Left ventricle myocardium superior (tissue), 1 donor: ENCODE measurements at regions not wholly inside any gene's neighbourhood (a gene's known extent, or its start where the extent isn't known, plus 50 kb on each side); places are given as distances from the start of the nearest gene placed in this dataset.

Experiments used
- ATAC-seq: fragments of 200-7000 bp; cut with Tn5 transposase; one replicate; pipeline ENCODE4 v1.9.1; 2020; ENCODE audit warnings: mild to moderate bottlenecking, moderate library complexity
- DNase-seq: peaks from one replicate; pipeline ENCODE4 v3.0.0-alpha.2; 2020
- intact Hi-C: fragments of 100-400 bp; cut with micrococcal nuclease; formaldehyde crosslinking; loops from one replicate; pipeline ENCODE4 v1.11.0; 2022
- donor health status: DM: no; HTN: yes; CAD: no; lungs with severe emphysema.

DNA sequence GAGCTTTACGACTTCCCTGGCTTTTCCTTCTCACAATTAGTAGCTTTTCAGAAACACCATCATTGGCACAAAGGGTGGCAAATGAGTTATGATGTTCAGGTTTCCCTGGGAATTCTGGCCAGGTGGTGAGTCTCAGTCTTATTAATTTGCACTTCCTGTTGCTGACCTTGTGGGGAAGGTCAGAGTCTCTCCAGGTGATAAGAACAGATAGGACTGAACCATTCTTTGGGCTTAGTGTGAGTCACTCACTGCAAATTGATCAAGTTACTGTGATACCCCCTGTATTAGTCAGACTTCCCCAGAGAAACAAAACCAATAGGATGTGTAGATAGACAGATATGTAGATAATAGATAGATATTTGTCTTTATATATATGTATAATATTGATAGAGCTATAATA lies 53.8 kb upstream of the RANBP3L start:
- no peak for DNase-seq
- intact Hi-C loops, result no loop called here
- no peak for ATAC-seq

DNA sequence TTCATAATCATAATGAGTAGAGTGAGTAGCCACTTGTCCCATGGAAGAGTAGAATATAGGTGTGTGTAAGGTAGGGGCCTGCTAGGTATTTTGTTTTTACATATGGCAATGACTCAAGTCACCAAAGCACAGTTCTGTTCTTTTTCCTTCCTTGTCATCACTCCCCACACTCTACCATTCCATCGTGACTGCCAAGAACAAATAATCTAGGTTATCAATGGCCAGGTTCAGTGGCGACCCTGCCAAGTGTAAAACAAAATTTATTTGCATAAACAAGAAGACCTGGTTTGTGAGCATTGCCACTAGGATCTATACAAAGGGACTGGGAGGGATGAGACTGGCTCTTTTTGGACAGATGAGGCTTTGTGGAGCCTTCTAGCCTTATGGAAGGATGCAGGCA lies 55.2 kb upstream of the RANBP3L start:
- DNase-seq, result no peak
- intact Hi-C loops, result no loop called here
- ATAC-seq, result peak; percentile 23

DNA sequence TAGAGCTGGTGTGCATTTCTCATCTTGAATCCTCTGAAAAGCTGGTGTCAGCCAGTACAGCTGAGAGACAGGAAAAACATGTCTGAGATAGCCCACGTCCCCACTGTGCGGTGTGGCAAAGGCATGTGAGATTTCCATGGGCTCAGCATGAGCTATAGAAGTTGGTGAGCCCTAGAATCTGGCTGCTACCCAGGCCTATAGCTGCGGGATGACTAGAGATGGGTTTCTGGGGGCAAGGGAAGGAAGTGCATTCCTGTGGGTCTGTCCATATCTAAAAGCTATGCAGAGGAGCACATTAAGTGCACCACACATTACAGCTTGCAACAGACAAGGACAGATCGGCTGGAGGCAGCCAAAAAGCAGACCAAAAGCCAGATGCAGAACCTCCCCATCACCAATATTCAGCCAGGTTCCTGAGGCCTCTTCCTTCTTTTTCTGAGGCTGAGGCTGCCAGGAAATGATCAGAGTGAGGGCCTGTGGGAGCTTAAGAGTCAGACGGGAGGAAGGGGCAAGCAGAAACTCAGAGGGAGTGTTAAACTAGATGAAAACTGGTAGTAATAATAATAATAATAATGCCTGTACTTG lies 55.8 kb upstream of the RANBP3L start:
- intact Hi-C loops, result no loop called here

DNA sequence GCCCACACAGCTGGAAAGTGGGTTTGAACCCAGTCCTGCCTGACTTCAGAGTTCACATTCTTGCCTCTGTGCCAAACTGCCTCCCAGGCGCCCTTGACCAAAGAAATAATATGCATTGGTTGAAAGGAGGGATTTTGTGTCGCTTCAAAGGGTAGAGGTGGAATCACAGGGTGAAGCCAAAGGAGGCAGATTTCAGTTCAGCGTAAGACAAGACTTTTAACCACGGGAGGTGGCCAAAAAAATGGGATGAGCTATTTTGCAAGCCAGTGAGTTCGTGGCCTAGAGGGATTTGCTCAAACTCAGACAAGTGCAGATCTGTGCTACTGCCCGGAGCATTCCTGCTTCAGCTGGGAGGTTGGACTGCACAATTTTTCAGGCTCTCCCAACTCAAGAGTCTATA lies 57.6 kb upstream of the RANBP3L start:
- intact Hi-C loops, result no loop called here
- ATAC-seq (peak; percentile 29), DNase-seq (no peak)

More for the DNA sequence above, 55.8 kb upstream of the RANBP3L start:
- no peak for ATAC-seq
- DNase-seq, result no peak

GRCh38 chr5:36360307-36360706 lies 58.6 kb upstream of the RANBP3L start:
- no peak for ATAC-seq
- intact Hi-C loops, result no loop called here
- DNase-seq, result no peak

GRCh38 chr5:36363101-36363500 lies 61.4 kb upstream of the RANBP3L start:
- no peak for DNase-seq
- no peak for ATAC-seq
- intact Hi-C loops, result no loop called here

DNA sequence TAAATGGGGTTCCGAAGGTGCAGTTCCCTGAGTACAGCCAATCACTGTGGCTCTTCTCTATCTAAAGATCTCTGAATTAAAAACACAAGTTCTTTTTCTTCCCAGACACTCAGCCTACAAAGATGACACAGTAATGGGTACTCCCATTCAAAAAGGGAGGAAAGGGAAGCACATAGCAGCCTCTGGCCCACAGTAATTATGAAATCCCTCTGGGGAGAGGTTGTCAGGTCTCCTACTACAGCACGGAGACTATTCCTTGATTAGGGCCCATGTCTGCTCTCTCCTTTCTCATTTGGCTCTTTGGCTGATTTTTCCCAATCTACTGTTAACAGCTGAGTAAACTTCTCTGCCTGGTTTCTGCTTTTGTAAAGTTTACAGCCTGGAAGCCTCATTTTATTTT lies 62.0 kb upstream of the RANBP3L start:
- peak; percentile 24 for ATAC-seq

GRCh38 chr5:36364473-36364872 lies 62.8 kb upstream of the RANBP3L start:
- intact Hi-C loops, result no loop called here

More for the DNA sequence above, 62.0 kb upstream of the RANBP3L start:
- intact Hi-C loops, result no loop called here
- DNase-seq, result no peak

GRCh38 chr5:36365896-36366295 lies 64.2 kb upstream of the RANBP3L start:
- no peak for DNase-seq
- ATAC-seq, result no peak
- intact Hi-C loops, result no loop called here

More at GRCh38 chr5:36364473-36364872, 62.8 kb upstream of the RANBP3L start:
- DNase-seq (no peak), ATAC-seq (no peak)

- DNase-seq (no peak), ATAC-seq (no peak)
- intact Hi-C loops, result no loop called here
Observed at GRCh38 chr5:36366883-36367282, 65.2 kb upstream of the RANBP3L start.

DNA sequence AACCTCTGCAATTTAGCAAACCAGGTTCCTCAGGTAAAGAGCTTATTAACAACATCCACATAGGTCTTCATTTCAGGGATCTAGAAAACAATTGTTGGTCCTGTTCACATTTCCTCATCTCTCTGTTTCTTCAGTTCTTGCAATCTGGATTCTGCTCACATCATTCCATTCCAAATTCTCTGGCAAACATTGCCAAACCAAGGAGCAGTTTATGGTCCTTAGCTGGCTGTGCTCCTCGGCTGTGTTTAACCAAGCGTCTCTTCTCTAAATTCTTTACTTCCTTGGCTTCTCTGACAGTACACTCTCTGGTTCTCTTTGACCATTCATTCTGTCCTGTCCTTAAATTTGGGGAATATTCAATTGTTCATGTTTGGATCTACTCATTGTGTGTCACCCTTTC lies 65.8 kb upstream of the RANBP3L start:
- ATAC-seq (peak; percentile 41), DNase-seq (no peak)
- intact Hi-C loops, result no loop called here

DNA sequence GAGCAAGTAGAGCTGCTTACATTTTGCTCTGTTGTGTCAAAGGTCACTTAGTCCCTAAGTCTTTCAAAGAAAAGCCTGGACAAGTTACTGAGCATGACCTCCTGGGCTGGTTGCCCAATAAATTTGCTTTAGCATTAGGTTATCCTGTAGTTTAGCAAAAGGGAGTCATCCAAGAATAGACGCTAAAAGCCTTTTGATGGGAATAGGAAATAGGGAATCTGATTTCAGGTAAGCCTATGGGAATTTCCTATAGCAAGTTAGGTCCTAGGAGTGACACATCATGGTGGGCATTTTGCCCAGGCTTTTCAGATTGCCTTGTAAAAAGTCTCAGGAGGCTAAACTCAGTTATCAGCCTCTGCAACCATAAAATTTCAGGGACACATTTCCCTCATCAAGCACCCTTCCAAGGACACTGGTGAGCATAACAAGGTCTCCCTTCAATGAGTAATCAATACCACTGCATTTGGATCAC lies 67.6 kb upstream of the RANBP3L start:
- intact Hi-C loops, result no loop called here

GRCh38 chr5:36370073-36370472 lies 68.4 kb upstream of the RANBP3L start:
- intact Hi-C loops, result no loop called here
- ATAC-seq (no peak), DNase-seq (no peak)

More for the DNA sequence above, 67.6 kb upstream of the RANBP3L start:
- no peak for DNase-seq
- ATAC-seq, result no peak

DNA sequence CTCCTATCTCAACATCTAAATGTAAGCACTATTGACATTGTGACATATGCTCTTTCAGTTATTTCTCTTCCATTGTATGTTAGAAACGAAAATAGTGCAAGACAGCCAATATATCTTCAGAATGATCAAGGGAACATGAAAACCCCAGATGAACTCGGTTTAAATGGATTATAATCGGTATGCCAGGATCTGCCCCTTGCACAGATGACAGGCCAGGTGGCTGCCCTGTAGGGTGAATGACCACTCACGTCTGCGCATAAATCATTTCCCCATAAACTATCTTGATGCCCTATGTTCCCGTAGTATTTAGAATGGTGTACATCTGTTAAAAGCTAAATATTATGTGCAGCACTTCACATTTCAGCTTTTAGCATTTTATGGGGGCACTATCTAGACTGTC lies 69.7 kb upstream of the RANBP3L start:
- no peak for DNase-seq
- ATAC-seq, result no peak
- intact Hi-C loops, result no loop called here

- ATAC-seq (peak; percentile 97), DNase-seq (peak; percentile 49)
- intact Hi-C loops, result no loop called here
Observed at GRCh38 chr5:36373527-36374086, 71.9 kb upstream of the RANBP3L start.

DNA sequence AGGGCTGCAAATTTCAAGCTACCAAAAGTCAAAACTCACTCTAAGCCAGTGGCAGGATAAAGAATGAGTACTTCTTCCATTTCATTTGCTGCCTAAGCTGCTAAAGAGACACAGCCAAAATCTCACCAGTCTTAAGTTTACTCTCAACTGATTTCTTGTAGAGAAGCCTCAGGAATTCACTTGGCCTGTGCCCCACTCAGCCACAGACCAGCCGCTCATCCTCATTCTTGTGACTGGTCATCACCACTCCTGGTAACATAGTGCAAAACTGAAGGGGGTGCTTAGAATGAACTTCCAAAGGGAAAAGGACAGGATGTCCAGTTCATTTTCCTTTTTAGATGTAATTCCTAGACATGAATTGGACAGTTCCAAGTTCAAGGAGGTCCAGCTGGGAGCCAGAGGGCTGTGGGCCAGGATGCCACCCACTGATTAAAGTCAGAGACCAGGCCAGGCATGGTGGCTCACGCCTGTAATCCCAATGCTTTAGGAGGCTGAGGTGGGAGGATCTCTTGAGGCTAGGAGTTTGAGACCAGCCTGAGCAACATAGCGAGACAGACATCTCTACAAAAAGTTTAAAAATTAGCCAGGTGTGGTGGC lies 72.7 kb upstream of the RANBP3L start:
- ATAC-seq (peak; percentile 20), DNase-seq (no peak)
- intact Hi-C loops, result no loop called here

DNA sequence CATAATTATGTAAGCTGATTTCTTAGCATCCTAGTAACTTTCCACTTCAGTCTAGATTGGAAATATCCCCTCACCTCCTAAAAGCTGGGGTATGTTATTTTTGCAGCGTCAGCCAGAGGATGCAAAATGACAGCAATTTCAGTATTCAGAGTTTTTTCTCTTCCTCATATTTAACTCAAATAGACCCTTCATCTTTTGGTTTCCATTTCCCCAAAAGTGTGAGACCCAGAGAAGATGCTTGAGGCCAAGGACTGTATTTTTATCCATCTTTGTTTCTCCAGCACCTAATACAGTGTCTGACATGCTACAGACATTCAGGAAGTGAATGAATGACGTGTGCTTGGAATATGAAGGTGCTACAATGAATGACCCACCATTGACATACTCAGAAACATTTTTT lies 75.5 kb upstream of the RANBP3L start:
- DNase-seq (no peak), ATAC-seq (no peak)
- intact Hi-C loops, result no loop called here

DNA sequence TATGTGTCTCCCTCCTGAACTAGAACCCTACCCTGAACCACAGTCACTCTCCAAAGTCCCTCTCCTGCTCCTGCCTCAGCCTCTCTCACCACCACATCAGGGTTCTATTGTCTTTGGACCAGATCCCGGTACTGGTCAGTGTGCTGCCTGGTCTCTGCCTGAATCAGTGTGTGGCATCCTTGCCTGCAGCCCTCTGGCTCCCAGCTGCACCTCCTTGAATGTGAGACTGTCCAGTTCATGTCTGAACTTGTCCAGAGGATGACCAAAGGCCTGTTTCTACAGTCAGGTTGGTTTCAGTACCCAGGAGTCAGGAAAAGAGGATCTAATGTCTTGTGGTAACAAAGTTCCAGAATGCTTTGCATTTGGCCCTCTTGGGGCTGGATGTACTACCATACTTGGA lies 76.8 kb upstream of the RANBP3L start:
- DNase-seq, result no peak
- intact Hi-C loops, result no loop called here
- no peak for ATAC-seq

- no peak for ATAC-seq
- no peak for DNase-seq
- intact Hi-C loops, result no loop called here
Observed at GRCh38 chr5:36382890-36383289, 81.2 kb upstream of the RANBP3L start.

GRCh38 chr5:36383942-36384341 lies 82.2 kb upstream of the RANBP3L start:
- DNase-seq (no peak), ATAC-seq (no peak)
- intact Hi-C loops, result no loop called here

GRCh38 chr5:36384845-36385244 lies 83.1 kb upstream of the RANBP3L start:
- ATAC-seq, result no peak
- no peak for DNase-seq
- intact Hi-C loops, result no loop called here
